HG02870 (cell line): ENCODE measurements at regions not wholly inside any gene's neighbourhood (a gene's known extent, or its start where the extent isn't known, plus 50 kb on each side); places are given as distances from the start of the nearest gene placed in this dataset.
"Not testable (repeated sequence)": the region's sequence is repeated elsewhere in the genome, so short reads cannot be mapped to it uniquely, and the experiment has no call there.

Experiments
- ATAC-seq: cut with Tn5 transposase; IDR thresholded peaks from one replicate; pipeline ENCODE4 v1.9.1; 2021; ENCODE audit warnings: mild to moderate bottlenecking, moderate library complexity; ENCODE audit not compliant: unreplicated experiment

GRCh38 chr2:133624551-133624950, 56.3 kb upstream of the NCKAP5 start:
- ATAC-seq: no peak

DNA sequence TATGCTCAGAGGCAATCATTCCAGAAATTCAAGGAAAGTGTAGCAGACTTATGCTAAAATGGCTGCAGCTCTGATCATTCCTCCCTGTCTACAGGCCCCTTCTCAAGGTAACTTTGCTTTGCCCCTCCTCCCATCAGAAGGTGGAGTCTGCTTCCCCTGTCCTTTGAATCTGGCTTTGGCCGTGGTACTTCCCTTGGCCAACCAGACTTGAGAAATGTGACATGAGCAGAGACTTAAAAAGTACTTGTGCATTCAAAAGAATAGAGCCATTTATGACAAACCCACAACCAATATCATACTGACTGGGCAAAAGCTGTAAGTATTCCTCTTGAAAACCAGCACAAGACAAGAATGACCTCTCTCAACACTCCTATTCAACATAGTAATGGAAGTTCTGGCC, 59.5 kb upstream of the NCKAP5 start:
- no peak for ATAC-seq

DNA sequence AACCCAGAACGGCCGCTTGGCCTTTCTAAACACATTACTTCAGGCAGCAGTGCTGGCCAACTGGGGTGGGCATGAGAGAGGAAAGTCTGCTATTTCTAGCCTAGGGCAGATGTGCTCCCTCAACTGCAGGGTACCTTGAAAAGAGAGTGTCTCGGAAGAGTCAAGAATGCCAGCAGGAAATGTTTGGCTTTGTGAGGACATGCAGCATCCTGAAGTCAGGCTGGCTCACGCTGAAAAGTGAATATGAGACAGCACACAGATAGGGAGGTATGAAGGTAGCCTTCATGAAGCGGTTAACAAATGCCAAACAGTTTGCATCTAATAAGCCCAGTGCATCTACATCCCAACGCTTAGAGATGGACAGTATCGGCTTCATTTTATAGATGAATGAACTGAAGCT, 65.0 kb upstream of the NCKAP5 start:
- ATAC-seq: no peak

- no peak for ATAC-seq
Observed at GRCh38 chr2:133633881-133634409, 65.7 kb upstream of the NCKAP5 start.

DNA sequence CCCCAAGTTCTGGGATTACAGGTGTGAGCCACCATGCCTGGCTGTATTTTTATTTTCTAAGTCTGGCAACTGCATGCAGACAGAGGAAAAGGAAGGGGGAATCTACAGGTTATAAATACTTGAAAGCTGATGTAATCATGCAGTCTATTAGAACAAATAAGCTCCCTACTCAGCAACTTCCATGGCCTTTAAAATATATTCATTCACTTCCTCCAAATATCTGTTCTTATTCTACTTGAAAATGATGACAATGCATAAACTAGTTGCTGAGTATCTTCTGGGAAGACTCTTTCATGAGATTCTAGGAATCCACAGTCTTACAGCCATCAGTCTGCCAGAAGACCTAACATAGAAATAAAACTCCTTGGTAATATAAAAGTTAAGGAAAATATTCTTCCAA, 66.9 kb upstream of the NCKAP5 start:
- no peak for ATAC-seq

- no peak for ATAC-seq
Observed at GRCh38 chr2:133636287-133636686, 68.0 kb upstream of the NCKAP5 start.

- ATAC-seq: no peak
Observed at GRCh38 chr2:133640103-133640502, 71.8 kb upstream of the NCKAP5 start.

- no peak for ATAC-seq
Observed at GRCh38 chr2:133641497-133641896, 73.2 kb upstream of the NCKAP5 start.

DNA sequence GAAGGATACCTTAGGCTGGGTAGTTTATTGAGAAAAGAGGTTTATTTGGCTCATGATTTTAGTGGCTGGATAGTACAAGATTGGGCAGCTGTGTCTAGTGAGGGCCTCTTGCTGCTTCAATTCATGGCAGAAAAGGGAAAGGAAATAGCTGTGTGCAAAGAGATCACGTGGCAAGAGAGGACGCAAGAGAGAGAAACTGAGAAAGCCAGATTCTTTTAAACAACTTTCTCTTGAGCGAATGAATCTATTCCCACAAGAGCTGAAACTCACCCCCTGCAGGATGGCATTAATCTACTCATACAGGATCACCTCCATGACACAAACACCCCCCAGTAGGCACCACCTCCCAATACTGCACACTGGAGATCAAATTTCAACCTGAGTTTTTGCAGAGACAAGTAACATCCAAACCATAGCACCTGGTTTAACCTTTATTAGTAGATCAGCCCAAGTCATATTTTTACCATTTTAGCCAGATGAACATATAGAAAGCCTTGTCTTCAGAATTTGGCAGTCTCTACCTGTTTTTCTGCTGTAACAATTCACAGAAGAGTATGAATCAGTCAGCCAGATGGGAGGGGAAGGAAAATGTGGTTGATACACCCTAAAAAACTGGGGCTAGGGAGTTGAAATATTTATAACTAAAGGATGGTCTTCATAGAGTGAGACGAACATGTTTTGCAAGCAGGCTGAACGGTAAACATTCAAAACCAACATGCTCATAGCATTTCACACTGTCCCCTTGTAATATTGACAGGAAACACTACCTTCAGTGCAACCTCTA, 73.9 kb upstream of the NCKAP5 start:
- no peak for ATAC-seq

GRCh38 chr2:133642791-133643191, 74.5 kb upstream of the NCKAP5 start:
- no peak for ATAC-seq

DNA sequence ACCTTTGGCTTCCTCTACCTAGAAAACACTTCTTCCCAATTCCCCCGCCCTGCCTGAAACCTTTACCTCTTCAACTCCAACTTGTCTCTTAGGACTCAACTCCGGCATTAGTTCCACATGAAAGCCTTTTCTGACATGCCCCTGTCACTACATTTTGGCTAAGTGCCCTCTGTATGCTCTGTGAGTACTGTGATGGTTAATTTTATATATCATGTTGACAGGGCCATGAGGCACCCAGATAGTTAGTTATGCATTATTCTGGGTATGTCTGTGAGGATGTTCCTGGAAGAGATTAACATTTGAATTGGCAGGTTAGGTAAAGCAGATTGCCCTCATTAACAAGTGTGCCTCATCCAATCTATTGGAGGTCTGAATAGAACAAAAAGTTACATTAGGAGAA, 75.6 kb upstream of the NCKAP5 start:
- ATAC-seq: no peak

DNA sequence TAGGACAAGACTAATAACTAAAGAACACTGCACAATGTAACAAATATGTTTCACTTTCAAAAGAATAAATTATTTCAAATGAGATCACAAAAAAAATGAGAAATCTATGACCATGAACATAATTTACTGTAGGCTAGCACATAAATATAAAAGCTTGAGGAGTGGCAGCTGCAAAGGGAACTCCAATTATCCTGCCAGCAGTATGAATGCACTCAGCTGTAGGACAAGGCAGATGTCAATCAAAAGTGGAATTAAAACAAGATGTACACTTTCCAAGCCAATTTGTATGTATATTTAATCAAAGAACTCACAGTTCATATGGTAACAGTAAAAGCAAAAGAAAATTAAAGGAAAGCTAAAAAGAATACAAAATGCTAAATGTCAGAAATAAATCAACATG, 76.6 kb upstream of the NCKAP5 start:
- ATAC-seq: no peak

DNA sequence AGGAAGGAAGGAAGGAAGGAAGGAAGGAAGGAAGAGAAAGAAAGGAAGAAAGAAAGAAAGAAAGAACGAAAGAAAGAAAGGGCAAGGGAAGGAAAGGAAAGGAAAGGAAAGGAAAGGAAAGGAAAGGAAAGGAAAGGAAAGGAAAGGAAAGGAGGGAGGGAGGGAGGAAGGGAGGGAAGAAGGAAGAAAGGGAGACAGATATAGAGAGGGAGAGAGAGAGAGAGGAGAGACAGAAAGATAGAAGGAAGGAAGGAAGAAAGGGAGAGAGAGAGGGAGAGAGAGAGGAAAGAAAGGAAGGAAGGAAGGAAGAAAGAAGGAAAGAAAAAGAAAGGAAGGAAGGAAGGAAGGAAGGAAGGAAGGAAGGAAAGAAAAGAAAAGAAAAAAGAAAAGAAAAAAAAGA, 79.1 kb upstream of the NCKAP5 start:
- ATAC-seq: not testable (repeated sequence)

DNA sequence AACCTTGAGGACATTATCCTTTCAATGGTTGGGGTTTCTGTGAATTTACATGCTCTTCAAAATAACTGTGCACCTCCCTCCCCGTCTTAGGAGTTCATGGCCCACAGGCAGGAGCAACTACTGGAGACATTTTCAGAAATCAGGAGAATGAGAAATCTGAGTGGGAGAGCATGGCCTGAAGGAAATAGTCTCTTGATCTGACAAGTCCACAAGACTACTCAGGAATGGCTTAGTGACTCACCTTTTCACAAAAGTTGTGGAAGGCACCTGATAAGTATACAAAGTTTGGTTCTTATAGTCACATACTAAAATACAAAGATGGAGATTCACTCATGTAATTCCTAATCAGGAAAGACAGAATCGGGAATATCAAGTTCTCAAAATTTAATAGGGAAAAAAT, 83.6 kb upstream of the NCKAP5 start:
- no peak for ATAC-seq

- ATAC-seq: no peak
Observed at GRCh38 chr2:133652398-133652797, 84.1 kb upstream of the NCKAP5 start.

- no peak for ATAC-seq
Observed at GRCh38 chr2:133653056-133653455, 84.8 kb upstream of the NCKAP5 start.

DNA sequence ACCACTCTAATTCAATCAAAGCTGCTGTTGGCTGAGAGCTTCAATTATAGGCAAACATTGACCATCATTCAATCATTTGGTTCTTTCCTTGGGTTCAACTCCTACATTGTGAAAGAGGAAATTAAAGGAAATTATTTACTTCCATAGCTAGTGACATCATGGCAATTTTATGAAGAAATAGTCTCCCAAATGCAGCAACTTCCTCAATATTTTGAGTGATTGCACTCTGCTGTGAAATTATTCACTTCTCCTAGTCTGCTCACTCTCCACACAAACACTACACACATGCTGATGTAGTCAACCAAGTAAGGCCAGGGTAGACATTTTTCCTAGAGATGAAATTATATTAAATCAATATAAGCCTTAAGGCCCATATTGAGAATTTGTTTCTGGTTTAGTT, 86.7 kb upstream of the NCKAP5 start:
- ATAC-seq: no peak

GRCh38 chr2:133655610-133656009, 87.3 kb upstream of the NCKAP5 start:
- ATAC-seq: no peak

- ATAC-seq: no peak
Observed at GRCh38 chr2:133657591-133657990, 89.3 kb upstream of the NCKAP5 start.

- ATAC-seq: no peak
Observed at GRCh38 chr2:133658020-133658903, 90.0 kb upstream of the NCKAP5 start.

- no peak for ATAC-seq
Observed at GRCh38 chr2:133660510-133660909, 92.2 kb upstream of the NCKAP5 start.

DNA sequence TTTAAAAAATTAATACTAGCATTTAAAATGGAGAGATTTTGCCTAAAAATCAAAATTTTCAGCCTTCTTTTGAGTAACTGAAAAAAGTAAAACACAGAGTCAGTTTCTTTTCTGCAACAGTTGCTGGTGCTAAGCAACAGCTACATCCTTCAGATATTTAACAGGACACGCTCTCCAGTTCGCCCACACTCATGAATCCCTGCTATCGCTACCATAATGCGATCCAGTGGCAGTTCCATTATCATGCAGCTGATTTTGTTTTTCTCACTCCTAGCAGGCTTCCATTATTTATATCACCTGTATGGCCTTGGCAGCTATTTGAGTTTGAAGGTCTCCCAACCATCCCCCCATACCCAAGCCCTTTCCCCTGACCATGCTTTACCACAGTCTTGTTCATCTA, 93.1 kb upstream of the NCKAP5 start:
- ATAC-seq: no peak
